OCI-LY1 (cell line): ENCODE measurements at regions not wholly inside any gene's neighbourhood (a gene's known extent, or its start where the extent isn't known, plus 50 kb on each side); places are given as distances from the start of the nearest gene placed in this dataset.

ENCODE experiments used
- CTCF ChIP-seq: fragments of 200-600 bp; sonication (generic), shearing (Covaris generic); IDR thresholded peaks from 2 replicates; pipeline ENCODE4 v1.5.1; 2017; ENCODE audit warnings: mild to moderate bottlenecking, antibody characterized with exemption, low read length, moderate library complexity, mixed read lengths
- EZH2 ChIP-seq: fragments of 200-600 bp; sonication (generic), shearing (Covaris generic); IDR thresholded peaks from 2 replicates; pipeline ENCODE4 v1.8.0; 2017; ENCODE audit warnings: borderline replicate concordance, mixed run types, mild to moderate bottlenecking, antibody characterized with exemption, low read length, moderate library complexity, mixed read lengths

GRCh38 chr11:87820011-87820410 is 355.2 kb downstream of the RAB38 start:
- TF ChIP-seq CTCF (no peak), EZH2 (no peak)
